NCI-H2081 treated with DMSO at 0.1 percent for 48 hours (cell line): ENCODE measurements at regions not wholly inside any gene's neighbourhood (a gene's known extent, or its start where the extent isn't known, plus 50 kb on each side); places are given as distances from the start of the nearest gene placed in this dataset.

Experiments used
- DNase-seq: peaks from one replicate; lab custom pipeline; 2025; lab: John Stamatoyannopoulos, UW

DNA sequence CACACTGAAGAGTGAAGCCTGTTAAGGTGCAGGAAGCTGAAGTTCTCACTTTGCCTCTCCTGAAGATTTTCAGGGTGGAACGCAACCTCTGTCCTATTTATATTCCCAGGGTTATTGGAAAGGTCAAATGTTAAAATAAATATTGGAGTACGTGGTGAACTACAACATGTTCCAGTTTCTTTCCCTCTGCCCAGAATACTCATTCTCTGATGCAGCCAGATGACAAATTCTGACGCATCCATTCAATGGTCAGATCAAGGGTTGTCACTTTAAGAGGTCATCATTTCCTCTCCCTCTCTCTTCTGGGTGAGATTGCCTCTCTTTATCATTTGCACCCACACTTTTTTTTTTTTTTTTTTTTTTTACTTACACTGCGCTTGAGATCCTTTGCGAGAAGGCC is 277.1 kb downstream of the BRINP1 start:
- no peak for DNase-seq

DNA sequence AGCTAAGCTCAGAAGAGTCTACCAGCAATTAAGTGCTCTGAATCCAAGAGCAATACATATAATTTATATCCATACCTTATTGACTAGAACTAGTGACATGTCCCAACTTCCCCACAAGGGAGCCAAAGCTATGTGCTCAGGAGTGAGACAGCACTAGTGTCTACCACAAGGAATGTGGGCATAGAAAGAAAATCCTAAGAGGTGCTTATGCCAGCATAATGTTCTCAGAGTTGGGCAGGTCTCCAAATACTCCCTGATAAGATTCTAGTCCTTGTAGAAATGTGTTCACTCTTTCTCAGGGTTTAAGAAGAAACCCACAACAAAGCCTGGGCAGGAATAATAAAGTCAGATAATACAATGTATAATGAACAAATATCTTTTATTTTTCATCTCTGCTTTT is 275.1 kb downstream of the BRINP1 start:
- DNase-seq = no peak

DNA sequence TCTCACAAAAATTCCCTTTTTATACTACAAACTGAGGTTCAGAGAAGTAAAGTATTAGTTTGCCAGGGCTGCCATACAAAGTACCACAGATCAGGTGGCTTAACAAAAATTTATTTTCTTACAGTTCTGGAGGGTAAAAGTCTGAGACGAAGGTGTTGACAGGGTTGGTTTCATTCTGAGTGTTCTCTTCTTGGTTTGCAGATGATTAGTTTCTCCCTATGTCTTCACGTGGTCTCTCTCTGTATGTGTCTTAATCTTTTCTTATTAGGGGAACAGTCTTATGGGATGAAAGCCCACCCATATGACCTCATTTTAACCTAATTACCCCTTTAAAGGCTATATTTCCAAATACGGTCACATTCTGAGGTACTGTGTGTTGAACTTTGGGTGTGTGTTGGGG is 274.2 kb downstream of the BRINP1 start:
- DNase-seq = no peak

DNA sequence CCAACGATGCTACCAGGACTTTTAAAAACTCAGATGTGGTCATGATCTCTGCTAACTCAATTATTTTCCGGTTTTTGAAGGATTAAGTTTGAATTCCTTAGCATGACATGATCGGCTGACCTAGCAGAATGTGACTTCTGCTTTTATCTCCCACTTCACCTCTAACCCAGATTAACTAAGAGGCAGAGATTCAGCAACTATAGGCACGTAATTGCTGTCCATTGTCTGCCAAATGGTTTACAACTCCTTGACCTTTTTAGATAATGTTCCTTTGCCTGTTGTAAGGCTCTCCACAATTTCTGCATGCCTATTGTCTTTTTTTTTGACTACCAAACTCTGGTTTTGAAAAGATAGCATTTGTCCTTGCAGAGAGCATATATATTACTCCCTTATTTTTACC is 268.2 kb downstream of the BRINP1 start:
- no peak for DNase-seq

DNA sequence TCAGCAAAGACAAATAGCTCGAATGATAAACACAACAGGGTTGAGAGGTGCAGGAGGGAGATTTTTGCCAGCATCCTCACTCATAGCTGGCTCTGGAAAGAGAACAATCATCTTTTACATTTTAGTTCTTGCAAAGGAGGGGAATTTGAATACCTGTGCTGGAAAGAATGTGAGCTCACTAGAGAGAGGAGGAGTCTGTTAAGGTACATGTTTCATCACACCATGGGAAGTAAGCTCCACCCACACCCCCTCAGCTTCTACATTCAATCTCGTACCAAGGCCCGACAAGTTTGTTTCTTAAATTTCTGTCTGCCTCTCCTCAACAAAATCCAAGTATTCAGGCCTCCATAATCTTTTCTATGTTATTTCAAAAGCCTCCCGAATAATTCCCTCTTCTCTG is 254.6 kb downstream of the BRINP1 start:
- DNase-seq = no peak
